NT2/D1 (cell line): ENCODE measurements at regions not wholly inside any gene's neighbourhood (a gene's known extent, or its start where the extent isn't known, plus 50 kb on each side); places are given as distances from the start of the nearest gene placed in this dataset.

Experiments
- DNase-seq: peaks from one replicate; pipeline ENCODE4 v3.0.0-alpha.2; 2011; ENCODE audit warnings: low read depth, low spot score
- H3K27me3 ChIP-seq: 2 replicates; pipeline ENCODE4 v1.6.0; 2011; ENCODE audit warnings: mild to moderate bottlenecking; ENCODE audit not compliant: insufficient read length, insufficient read depth
- H3K36me3 ChIP-seq: 2 replicates; pipeline ENCODE4 v1.6.1; 2011; ENCODE audit warnings: mild to moderate bottlenecking, low read length, mixed read lengths; ENCODE audit not compliant: insufficient read depth, insufficient read length
- H3K4me1 ChIP-seq: 2 replicates; pipeline ENCODE4 v1.5.1; 2011; ENCODE audit not compliant: insufficient read depth, insufficient read length
- H3K4me3 ChIP-seq: 2 replicates; pipeline ENCODE4 v1.5.1; 2011; ENCODE audit warnings: low read depth; ENCODE audit not compliant: insufficient read length
- H3K9ac ChIP-seq: 2 replicates; pipeline ENCODE4 v1.6.0; 2011; ENCODE audit warnings: low read depth; ENCODE audit not compliant: insufficient read length
- H3K9me3 ChIP-seq: 2 replicates; pipeline ENCODE4 v1.5.1; 2011; ENCODE audit warnings: mild to moderate bottlenecking, low read length; ENCODE audit not compliant: insufficient read depth
- SUZ12 ChIP-seq: IDR thresholded peaks from 2 replicates; pipeline ENCODE4 v1.6.1; 2011; ENCODE audit not compliant: insufficient read length, insufficient read depth; ENCODE audit errors: extremely low read depth
- YY1 ChIP-seq: IDR thresholded peaks from 2 replicates; pipeline ENCODE4 v1.6.1; 2011; ENCODE audit not compliant: insufficient read length, insufficient read depth
- ZNF274 ChIP-seq: IDR thresholded peaks from 2 replicates; pipeline ENCODE4 v1.6.1; 2011; ENCODE audit warnings: mild to moderate bottlenecking, low read depth, low read length

- H3K9me3 ChIP-seq = no peaks in the 10 kb centered on the region
- no peaks in the 10 kb centered on the region for H3K4me1 ChIP-seq
- no peak overlapping the region for H3K4me3 ChIP-seq
- DNase-seq = no peak
- H3K36me3 ChIP-seq = no peaks in the 10 kb centered on the region
- no peak overlapping the region for H3K9ac ChIP-seq
- TF ChIP-seq YY1 (no peak), SUZ12 (no peak)
- no peaks in the 10 kb centered on the region for H3K27me3 ChIP-seq
Observed at GRCh38 chr3:102176333-102177050, 258.3 kb upstream of the ZPLD1 start.

GRCh38 chr3:102177075-102177755 lies 257.6 kb upstream of the ZPLD1 start:
- Histone ChIP-seq H3K4me3 (no peak overlapping the region), H3K27me3 (no peaks in the 10 kb centered on the region), H3K36me3 (no peaks in the 10 kb centered on the region), H3K4me1 (no peaks in the 10 kb centered on the region), H3K9ac (no peak overlapping the region), H3K9me3 (no peaks in the 10 kb centered on the region)
- no peak for DNase-seq
- TF ChIP-seq YY1 (no peak), SUZ12 (no peak), ZNF274 (no peak)

- H3K36me3 ChIP-seq = no peaks in the 10 kb centered on the region
- no peak overlapping the region for H3K4me3 ChIP-seq
- no peak for DNase-seq
- no peaks in the 10 kb centered on the region for H3K27me3 ChIP-seq
- H3K9ac ChIP-seq = no peak overlapping the region
- TF ChIP-seq YY1 = no peak
- TF ChIP-seq SUZ12 = no peak
- TF ChIP-seq ZNF274 = no peak
- no peaks in the 10 kb centered on the region for H3K9me3 ChIP-seq
- no peaks in the 10 kb centered on the region for H3K4me1 ChIP-seq
Observed at GRCh38 chr3:102178817-102179216, 256.0 kb upstream of the ZPLD1 start.

GRCh38 chr3:102179326-102180177 lies 255.3 kb upstream of the ZPLD1 start:
- no peak for DNase-seq
- Histone ChIP-seq H3K4me3 (no peak overlapping the region), H3K36me3 (no peaks in the 10 kb centered on the region), H3K9me3 (no peaks in the 10 kb centered on the region), H3K4me1 (no peaks in the 10 kb centered on the region), H3K27me3 (no peaks in the 10 kb centered on the region), H3K9ac (no peak overlapping the region)
- TF ChIP-seq SUZ12 (no peak), ZNF274 (no peak), YY1 (no peak)

GRCh38 chr3:102180280-102180931 lies 254.4 kb upstream of the ZPLD1 start:
- Histone ChIP-seq H3K4me3 (no peak overlapping the region), H3K9ac (no peak overlapping the region), H3K9me3 (no peaks in the 10 kb centered on the region), H3K4me1 (no peaks in the 10 kb centered on the region), H3K36me3 (no peaks in the 10 kb centered on the region), H3K27me3 (no peaks in the 10 kb centered on the region)
- no peak for DNase-seq
- TF ChIP-seq YY1 (no peak), ZNF274 (no peak), SUZ12 (no peak)

- Histone ChIP-seq H3K9ac (no peak overlapping the region), H3K9me3 (no peaks in the 10 kb centered on the region), H3K4me1 (no peaks in the 10 kb centered on the region), H3K27me3 (no peaks in the 10 kb centered on the region), H3K36me3 (no peaks in the 10 kb centered on the region), H3K4me3 (no peak overlapping the region)
- TF ChIP-seq ZNF274 (no peak), YY1 (no peak), SUZ12 (no peak)
- DNase-seq = no peak
Observed at GRCh38 chr3:102181175-102181920, 253.5 kb upstream of the ZPLD1 start.
